AG10803 (cell line): ENCODE measurements at regions not wholly inside any gene's neighbourhood (a gene's known extent, or its start where the extent isn't known, plus 50 kb on each side); places are given as distances from the start of the nearest gene placed in this dataset.
"Not testable (repeated sequence)": the region's sequence is repeated elsewhere in the genome, so short reads cannot be mapped to it uniquely, and the experiment has no call there.

Source experiments
- DNase-seq: peaks from one replicate; pipeline ENCODE4 v3.0.0; 2010; ENCODE audit warnings: low read depth
- H3K4me3 ChIP-seq: 2 replicates; pipeline ENCODE4 v1.5.1; 2011; ENCODE audit warnings: mild to moderate bottlenecking, low read length, control low read depth
- TF ChIP-seq, protein P1 (sequence below): conservative IDR thresholded peaks from 2 replicates; pipeline ENCODE4 v1.5.1; 2011; ENCODE audit warnings: mild to moderate bottlenecking, low read length, control low read depth, inconsistent platforms

DNA sequence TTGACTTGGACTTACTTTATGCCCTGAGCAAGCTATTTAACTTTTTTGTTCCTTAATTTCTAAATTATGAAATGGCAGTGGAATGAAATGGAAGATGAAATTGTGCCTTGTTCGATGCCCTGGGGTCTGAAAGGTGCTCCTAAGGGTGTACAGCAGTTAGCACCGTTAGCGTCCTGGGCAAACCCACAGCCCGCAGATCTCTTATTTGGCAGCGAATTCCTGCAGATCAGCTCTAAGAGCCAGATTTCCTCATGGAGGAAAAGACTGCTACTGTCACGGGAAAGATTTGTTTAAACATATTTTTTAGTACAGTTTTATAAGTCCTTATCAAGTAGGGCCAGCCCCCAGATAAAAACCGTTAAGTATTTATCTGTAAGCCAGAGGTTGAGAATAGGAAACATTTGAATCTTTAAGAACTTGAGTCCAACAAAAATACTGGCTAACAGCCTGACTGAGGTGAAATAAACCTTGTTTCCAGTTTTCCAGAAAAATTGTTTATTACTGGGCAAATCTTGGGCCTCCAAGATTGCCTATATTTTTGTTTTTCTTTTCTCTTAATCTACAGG is 216.5 kb upstream of the DMRT1 start:
- TF ChIP-seq, protein P1, sequence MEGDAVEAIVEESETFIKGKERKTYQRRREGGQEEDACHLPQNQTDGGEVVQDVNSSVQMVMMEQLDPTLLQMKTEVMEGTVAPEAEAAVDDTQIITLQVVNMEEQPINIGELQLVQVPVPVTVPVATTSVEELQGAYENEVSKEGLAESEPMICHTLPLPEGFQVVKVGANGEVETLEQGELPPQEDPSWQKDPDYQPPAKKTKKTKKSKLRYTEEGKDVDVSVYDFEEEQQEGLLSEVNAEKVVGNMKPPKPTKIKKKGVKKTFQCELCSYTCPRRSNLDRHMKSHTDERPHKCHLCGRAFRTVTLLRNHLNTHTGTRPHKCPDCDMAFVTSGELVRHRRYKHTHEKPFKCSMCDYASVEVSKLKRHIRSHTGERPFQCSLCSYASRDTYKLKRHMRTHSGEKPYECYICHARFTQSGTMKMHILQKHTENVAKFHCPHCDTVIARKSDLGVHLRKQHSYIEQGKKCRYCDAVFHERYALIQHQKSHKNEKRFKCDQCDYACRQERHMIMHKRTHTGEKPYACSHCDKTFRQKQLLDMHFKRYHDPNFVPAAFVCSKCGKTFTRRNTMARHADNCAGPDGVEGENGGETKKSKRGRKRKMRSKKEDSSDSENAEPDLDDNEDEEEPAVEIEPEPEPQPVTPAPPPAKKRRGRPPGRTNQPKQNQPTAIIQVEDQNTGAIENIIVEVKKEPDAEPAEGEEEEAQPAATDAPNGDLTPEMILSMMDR: no peak
- H3K4me3 ChIP-seq: no peak overlapping the region
- no peak for DNase-seq

DNA sequence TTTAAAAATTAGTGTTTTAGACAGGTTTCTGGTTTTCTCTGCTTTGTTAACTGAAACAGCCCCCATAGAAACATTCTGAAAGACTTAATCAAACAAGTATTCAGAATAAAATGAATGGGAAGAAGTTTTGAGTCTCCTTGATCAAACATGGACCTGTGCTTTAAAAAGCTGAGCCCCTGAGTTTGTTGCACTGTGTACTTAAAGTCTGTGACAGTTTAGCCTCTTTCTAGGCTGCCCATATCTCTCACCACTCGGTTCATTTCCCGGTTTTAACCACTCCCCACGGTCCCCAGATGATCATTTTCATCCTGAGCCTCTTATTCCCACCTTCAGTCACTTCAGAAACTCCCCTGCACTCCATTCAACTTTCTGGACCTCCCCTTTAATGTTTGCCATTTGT is 215.9 kb upstream of the DMRT1 start:
- DNase-seq: no peak
- TF ChIP-seq, protein P1: no peak
- no peak overlapping the region for H3K4me3 ChIP-seq

GRCh38 chr9:626114-626513 is 215.4 kb upstream of the DMRT1 start:
- 0 out of 2 replicates have a peak overlapping the region, but pooled peaks have one; percentile 3 for H3K4me3 ChIP-seq
- DNase-seq: not testable (repeated sequence)

DNA sequence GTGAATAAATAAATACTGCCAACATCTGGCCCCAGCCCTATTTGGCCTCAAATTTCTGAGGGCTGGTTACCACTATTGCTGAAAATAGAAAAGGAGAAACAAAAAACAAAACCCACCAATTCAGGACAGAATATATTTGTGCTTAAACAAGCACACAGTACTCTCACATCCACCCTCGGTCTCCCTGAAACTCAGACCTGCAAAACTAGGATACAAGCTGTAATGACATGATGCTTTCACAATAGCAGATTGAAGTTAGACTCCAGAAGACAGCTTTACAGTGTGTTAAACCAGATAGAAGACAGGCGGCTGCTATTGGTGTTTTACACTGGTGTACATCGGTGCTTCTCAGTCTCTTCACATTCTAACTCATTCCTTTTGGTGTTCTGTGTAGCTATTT is 214.9 kb upstream of the DMRT1 start:
- TF ChIP-seq, protein P1: no peak; the same call in 1 of the 2 replicates
- H3K4me3 ChIP-seq: no peak overlapping the region
- DNase-seq: peak; percentile 51

DNA sequence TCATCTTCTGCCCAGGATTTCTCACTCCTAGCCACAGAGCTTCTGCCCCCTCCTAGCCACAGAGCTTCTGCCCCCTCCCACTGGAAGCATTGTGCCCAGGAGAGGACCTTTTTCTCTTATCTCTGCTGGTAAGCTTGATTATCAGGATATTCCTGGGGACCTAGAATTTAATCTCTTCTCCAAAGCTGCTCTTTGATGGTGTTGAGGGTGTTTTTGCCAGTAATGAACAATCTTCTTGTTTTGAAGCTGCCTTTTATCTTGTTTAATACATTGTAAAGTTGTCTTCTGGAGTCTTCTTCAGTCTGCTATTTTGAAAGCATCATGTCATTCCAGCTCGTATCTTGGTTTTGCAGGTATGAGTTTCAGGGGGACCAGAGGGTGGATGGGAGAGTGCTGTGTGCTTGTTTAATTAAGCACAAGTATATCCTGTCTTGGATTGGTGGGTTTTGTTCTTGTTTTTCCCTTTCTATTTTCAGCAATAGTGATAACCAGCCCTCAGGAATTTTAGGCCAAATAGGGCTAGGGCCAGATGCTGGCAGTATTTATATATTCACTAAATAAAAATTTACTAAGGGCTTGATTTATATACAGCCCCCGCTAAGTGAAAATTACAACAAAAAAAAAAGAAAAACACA is 214.0 kb upstream of the DMRT1 start:
- TF ChIP-seq, protein P1: no peak
- no peak for DNase-seq
- no peak overlapping the region for H3K4me3 ChIP-seq

- no peak overlapping the region for H3K4me3 ChIP-seq
- TF ChIP-seq, protein P1: no peak
- DNase-seq: no peak
These were observed 212.4 kb upstream of the DMRT1 start for GRCh38 chr9:629146-629545.

- no peak overlapping the region for H3K4me3 ChIP-seq
- DNase-seq: no peak
- TF ChIP-seq, protein P1: no peak
These were observed 210.7 kb upstream of the DMRT1 start for GRCh38 chr9:630817-631216.
